SK-N-SH treated with all-trans-retinoic acid at 6 μM for 48 hours (cell line): ENCODE measurements at regions not wholly inside any gene's neighbourhood (a gene's known extent, or its start where the extent isn't known, plus 50 kb on each side); places are given as distances from the start of the nearest gene placed in this dataset.

Experiments
- ESRRG ChIP-seq: fragments of 250-450 bp; sonication (Bioruptor Pico); IDR thresholded peaks from 2 replicates; pipeline ENCODE4 v1.6.1; 2021; ENCODE audit warnings: mild to moderate bottlenecking
- TF ChIP-seq, protein P1 (sequence below): fragments of 250-450 bp; sonication (Bioruptor Pico); IDR thresholded peaks from 2 replicates; pipeline ENCODE4 v1.5.0; 2020; ENCODE audit warnings: mild to moderate bottlenecking, moderate library complexity

DNA sequence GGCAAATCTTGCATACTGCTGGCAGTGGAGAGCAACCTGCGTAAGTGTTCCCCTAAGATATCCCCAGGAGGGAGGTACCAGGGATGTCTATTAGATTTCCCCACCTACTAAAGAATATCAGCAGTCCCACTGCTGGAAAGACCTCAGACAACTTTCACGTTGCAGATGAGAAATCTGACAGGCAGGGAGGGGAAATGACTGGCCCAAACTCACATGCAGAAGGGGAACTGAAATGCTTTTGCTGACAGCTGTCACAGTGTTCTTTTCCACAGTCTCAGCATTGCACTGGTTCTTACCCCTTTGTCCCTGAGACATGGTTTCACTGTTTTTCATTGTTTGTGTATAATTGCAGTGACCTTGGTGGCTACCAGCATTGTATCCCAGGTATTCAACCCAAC, 84.8 kb upstream of the ATP1A1 start:
- TF ChIP-seq ESRRG (CRISPR knock-in tag) = no peak
- TF ChIP-seq, protein P1, sequence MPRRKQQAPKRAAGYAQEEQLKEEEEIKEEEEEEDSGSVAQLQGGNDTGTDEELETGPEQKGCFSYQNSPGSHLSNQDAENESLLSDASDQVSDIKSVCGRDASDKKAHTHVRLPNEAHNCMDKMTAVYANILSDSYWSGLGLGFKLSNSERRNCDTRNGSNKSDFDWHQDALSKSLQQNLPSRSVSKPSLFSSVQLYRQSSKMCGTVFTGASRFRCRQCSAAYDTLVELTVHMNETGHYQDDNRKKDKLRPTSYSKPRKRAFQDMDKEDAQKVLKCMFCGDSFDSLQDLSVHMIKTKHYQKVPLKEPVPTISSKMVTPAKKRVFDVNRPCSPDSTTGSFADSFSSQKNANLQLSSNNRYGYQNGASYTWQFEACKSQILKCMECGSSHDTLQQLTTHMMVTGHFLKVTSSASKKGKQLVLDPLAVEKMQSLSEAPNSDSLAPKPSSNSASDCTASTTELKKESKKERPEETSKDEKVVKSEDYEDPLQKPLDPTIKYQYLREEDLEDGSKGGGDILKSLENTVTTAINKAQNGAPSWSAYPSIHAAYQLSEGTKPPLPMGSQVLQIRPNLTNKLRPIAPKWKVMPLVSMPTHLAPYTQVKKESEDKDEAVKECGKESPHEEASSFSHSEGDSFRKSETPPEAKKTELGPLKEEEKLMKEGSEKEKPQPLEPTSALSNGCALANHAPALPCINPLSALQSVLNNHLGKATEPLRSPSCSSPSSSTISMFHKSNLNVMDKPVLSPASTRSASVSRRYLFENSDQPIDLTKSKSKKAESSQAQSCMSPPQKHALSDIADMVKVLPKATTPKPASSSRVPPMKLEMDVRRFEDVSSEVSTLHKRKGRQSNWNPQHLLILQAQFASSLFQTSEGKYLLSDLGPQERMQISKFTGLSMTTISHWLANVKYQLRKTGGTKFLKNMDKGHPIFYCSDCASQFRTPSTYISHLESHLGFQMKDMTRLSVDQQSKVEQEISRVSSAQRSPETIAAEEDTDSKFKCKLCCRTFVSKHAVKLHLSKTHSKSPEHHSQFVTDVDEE (CRISPR knock-in tag) = no peak
